HEK293 (cell line): ENCODE measurements at regions not wholly inside any gene's neighbourhood (a gene's known extent, or its start where the extent isn't known, plus 50 kb on each side); places are given as distances from the start of the nearest gene placed in this dataset.
"Not testable (repeated sequence)": the region's sequence is repeated elsewhere in the genome, so short reads cannot be mapped to it uniquely, and the experiment has no call there.

ENCODE experiments used
- ZNF140 ChIP-seq: fragments of 450-650 bp; formaldehyde crosslinking; IDR thresholded peaks from 2 replicates; pipeline ENCODE4 v1.5.1; 2016; ENCODE audit warnings: missing biosample characterization, missing genetic modification characterization
- TF ChIP-seq, protein P1 (sequence below): fragments of 450-650 bp; formaldehyde crosslinking; IDR thresholded peaks from 2 replicates; pipeline ENCODE4 v1.5.1; 2017; ENCODE audit warnings: missing biosample characterization, missing genetic modification characterization
- TF ChIP-seq, protein P2 (sequence below): fragments of 450-650 bp; formaldehyde crosslinking; IDR thresholded peaks from 2 replicates; pipeline ENCODE4 v1.5.1; 2016; ENCODE audit warnings: missing biosample characterization, missing genetic modification characterization

DNA sequence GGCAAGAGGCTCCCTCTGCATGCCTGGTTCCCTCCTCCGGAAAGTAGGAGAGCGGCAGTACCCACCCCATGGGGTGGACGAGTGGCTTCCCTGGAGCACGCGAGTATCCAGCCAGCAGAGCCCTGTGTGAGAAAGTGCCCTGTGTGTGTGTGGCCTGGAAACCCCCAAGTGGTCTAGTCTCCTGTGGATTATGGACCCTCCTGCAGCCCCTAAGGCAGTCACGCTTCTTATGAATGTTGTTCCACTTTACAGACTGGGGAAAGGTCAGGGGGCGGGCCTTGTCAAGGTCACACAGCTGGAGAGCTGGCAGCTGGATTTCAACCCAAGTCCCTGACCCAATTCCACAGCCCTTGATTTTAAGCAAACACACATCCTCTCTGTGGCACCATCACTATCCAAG is 252.5 kb upstream of the SULF2 start:
- TF ChIP-seq ZNF140 (tag by site-specific recombination): not testable (repeated sequence)
- TF ChIP-seq, protein P1, sequence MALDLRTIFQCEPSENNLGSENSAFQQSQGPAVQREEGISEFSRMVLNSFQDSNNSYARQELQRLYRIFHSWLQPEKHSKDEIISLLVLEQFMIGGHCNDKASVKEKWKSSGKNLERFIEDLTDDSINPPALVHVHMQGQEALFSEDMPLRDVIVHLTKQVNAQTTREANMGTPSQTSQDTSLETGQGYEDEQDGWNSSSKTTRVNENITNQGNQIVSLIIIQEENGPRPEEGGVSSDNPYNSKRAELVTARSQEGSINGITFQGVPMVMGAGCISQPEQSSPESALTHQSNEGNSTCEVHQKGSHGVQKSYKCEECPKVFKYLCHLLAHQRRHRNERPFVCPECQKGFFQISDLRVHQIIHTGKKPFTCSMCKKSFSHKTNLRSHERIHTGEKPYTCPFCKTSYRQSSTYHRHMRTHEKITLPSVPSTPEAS (tag by site-specific recombination): not testable (repeated sequence)
- TF ChIP-seq, protein P2, sequence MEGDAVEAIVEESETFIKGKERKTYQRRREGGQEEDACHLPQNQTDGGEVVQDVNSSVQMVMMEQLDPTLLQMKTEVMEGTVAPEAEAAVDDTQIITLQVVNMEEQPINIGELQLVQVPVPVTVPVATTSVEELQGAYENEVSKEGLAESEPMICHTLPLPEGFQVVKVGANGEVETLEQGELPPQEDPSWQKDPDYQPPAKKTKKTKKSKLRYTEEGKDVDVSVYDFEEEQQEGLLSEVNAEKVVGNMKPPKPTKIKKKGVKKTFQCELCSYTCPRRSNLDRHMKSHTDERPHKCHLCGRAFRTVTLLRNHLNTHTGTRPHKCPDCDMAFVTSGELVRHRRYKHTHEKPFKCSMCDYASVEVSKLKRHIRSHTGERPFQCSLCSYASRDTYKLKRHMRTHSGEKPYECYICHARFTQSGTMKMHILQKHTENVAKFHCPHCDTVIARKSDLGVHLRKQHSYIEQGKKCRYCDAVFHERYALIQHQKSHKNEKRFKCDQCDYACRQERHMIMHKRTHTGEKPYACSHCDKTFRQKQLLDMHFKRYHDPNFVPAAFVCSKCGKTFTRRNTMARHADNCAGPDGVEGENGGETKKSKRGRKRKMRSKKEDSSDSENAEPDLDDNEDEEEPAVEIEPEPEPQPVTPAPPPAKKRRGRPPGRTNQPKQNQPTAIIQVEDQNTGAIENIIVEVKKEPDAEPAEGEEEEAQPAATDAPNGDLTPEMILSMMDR (tag by site-specific recombination): not testable (repeated sequence)
